Ascending aorta (tissue), 2 donors: ENCODE measurements at regions not wholly inside any gene's neighbourhood (a gene's known extent, or its start where the extent isn't known, plus 50 kb on each side); places are given as distances from the start of the nearest gene placed in this dataset.

Source experiments
- DNase-seq, 2 donors: peaks; one replicate each; pipeline ENCODE4 v3.0.0-alpha.2; 2019; ENCODE audit warnings: low spot score in 2 of 2
- H3K27ac ChIP-seq, 2 donors: fragments of 200-600 bp; sonication (generic); one replicate each; pipeline ENCODE4 v1.5.1; 2016 to 2017; ENCODE audit warnings: mild to moderate bottlenecking in 1 of 2
- H3K27me3 ChIP-seq: fragments of 200-600 bp; sonication (generic); one replicate; pipeline ENCODE4 v1.5.1; 2017
- H3K36me3 ChIP-seq, 2 donors: fragments of 200-600 bp; sonication (generic); one replicate each; pipeline ENCODE4 v1.5.1; 2016
- H3K4me1 ChIP-seq, 2 donors: fragments of 200-600 bp; sonication (generic); one replicate each; pipeline ENCODE4 v1.5.1; 2016 to 2017; ENCODE audit warnings: mild to moderate bottlenecking in 1 of 2
- H3K4me3 ChIP-seq, 2 donors: fragments of 200-600 bp; sonication (generic); one replicate each; pipeline ENCODE4 v1.5.1; 2016 to 2017; ENCODE audit warnings: mild to moderate bottlenecking in 1 of 2
- H3K9me3 ChIP-seq, 2 donors: fragments of 200-600 bp; sonication (generic); one replicate each; pipeline ENCODE4 v1.5.1; 2016
- intact Hi-C: fragments of 100-400 bp; cut with DNase I; formaldehyde crosslinking; loops from one replicate; pipeline ENCODE4 v1.15.1; 2023
- TF ChIP-seq, protein P1 (sequence below), 3 experiments: fragments of 200-600 bp in 2 of 3; fragments of 450-650 bp in 1 of 3; sonication (generic) in 2 of 3; IDR thresholded peaks; one replicate each; pipeline ENCODE4 v1.5.1; 2016 to 2019; ENCODE audit warnings: antibody characterized with exemption in 3 of 3, mild to moderate bottlenecking in 1 of 3, moderate library complexity in 1 of 3

- Histone ChIP-seq H3K27me3 (no peaks in the 10 kb centered on the region), H3K36me3 (no peaks in the 10 kb centered on the region), H3K4me1 (no peaks in the 10 kb centered on the region), H3K9me3 (peaks cover 7 to 8% of the 10 kb centered on the region in 2 donors), H3K27ac (no peak overlapping the region), H3K4me3 (no peak overlapping the region)
- no peak for DNase-seq
- intact Hi-C loops: no loop called here
- TF ChIP-seq, protein P1, sequence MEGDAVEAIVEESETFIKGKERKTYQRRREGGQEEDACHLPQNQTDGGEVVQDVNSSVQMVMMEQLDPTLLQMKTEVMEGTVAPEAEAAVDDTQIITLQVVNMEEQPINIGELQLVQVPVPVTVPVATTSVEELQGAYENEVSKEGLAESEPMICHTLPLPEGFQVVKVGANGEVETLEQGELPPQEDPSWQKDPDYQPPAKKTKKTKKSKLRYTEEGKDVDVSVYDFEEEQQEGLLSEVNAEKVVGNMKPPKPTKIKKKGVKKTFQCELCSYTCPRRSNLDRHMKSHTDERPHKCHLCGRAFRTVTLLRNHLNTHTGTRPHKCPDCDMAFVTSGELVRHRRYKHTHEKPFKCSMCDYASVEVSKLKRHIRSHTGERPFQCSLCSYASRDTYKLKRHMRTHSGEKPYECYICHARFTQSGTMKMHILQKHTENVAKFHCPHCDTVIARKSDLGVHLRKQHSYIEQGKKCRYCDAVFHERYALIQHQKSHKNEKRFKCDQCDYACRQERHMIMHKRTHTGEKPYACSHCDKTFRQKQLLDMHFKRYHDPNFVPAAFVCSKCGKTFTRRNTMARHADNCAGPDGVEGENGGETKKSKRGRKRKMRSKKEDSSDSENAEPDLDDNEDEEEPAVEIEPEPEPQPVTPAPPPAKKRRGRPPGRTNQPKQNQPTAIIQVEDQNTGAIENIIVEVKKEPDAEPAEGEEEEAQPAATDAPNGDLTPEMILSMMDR (IDR thresholded peaks at IDR 0.05): no peak
Measured at GRCh38 chr3:137906985-137907649, 102.8 kb upstream of the CLDN18 start.

- Histone ChIP-seq H3K36me3 (no peaks in the 10 kb centered on the region), H3K27ac (no peak overlapping the region), H3K4me1 (no peaks in the 10 kb centered on the region), H3K4me3 (no peak overlapping the region), H3K9me3 (no peaks in the 10 kb centered on the region), H3K27me3 (no peaks in the 10 kb centered on the region)
- intact Hi-C loops: no loop called here
- TF ChIP-seq, protein P1 (IDR thresholded peaks at IDR 0.05): no peak
- DNase-seq: no peak
Measured at GRCh38 chr3:137924628-137925027, 85.3 kb upstream of the CLDN18 start.

- intact Hi-C loops: no loop called here
- DNase-seq: no peak
- no peaks in the 10 kb centered on the region for H3K36me3 ChIP-seq
- H3K4me3 ChIP-seq: no peak overlapping the region
- H3K9me3 ChIP-seq: no peaks in the 10 kb centered on the region
- H3K27me3 ChIP-seq: no peaks in the 10 kb centered on the region
- H3K27ac ChIP-seq: no peak overlapping the region
- no peaks in the 10 kb centered on the region for H3K4me1 ChIP-seq
- TF ChIP-seq, protein P1 (IDR thresholded peaks at IDR 0.05): no peak
Measured at GRCh38 chr3:137925080-137925479, 84.9 kb upstream of the CLDN18 start.

DNA sequence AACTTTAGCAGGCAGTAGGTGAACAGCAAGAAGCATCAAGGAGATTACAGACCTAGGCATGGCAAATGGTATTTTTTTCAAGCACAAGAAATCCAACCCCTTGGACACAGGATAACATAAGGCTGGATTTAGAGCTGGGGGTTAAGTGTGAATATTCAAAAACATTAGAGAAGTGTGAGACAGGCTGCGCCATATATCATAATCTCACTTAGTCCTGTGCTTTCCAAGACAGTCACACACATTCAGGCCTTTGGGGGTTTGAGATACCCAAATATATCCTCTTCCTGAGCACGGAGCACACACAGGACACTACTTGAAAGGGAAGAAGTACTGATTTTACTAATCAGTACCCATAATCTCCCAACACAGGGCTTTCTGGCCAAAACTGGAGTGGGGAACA is 83.0 kb upstream of the CLDN18 start:
- TF ChIP-seq, protein P1 (IDR thresholded peaks at IDR 0.05): no peak
- H3K4me1 ChIP-seq: no peaks in the 10 kb centered on the region
- no peak overlapping the region for H3K4me3 ChIP-seq
- DNase-seq: no peak
- no peak overlapping the region for H3K27ac ChIP-seq
- no peaks in the 10 kb centered on the region for H3K9me3 ChIP-seq
- intact Hi-C loops: no loop called here
- no peaks in the 10 kb centered on the region for H3K27me3 ChIP-seq
- H3K36me3 ChIP-seq: no peaks in the 10 kb centered on the region

- no peaks in the 10 kb centered on the region for H3K9me3 ChIP-seq
- H3K4me3 ChIP-seq: no peak overlapping the region
- no peak overlapping the region for H3K27ac ChIP-seq
- H3K36me3 ChIP-seq: no peaks in the 10 kb centered on the region
- no peaks in the 10 kb centered on the region for H3K27me3 ChIP-seq
- no peaks in the 10 kb centered on the region for H3K4me1 ChIP-seq
- TF ChIP-seq, protein P1 (IDR thresholded peaks at IDR 0.05): no peak
- intact Hi-C loops: no loop called here
- DNase-seq: no peak
Measured at GRCh38 chr3:137930976-137931375, 79.0 kb upstream of the CLDN18 start.

- no peaks in the 10 kb centered on the region for H3K27me3 ChIP-seq
- intact Hi-C loops: no loop called here
- H3K4me3 ChIP-seq: no peak overlapping the region
- TF ChIP-seq, protein P1 (IDR thresholded peaks at IDR 0.05): no peak
- no peaks in the 10 kb centered on the region for H3K36me3 ChIP-seq
- no peak overlapping the region for H3K27ac ChIP-seq
- no peaks in the 10 kb centered on the region for H3K4me1 ChIP-seq
- no peaks in the 10 kb centered on the region for H3K9me3 ChIP-seq
- no peak for DNase-seq
Measured at GRCh38 chr3:137938876-137939275, 71.1 kb upstream of the CLDN18 start.
